DND-41 (cell line): ENCODE measurements at regions not wholly inside any gene's neighbourhood (a gene's known extent, or its start where the extent isn't known, plus 50 kb on each side); places are given as distances from the start of the nearest gene placed in this dataset.

Source experiments
- ATAC-seq: fragments of 200-7000 bp; cut with Tn5 transposase; 3 replicates; pipeline ENCODE4 v1.9.1; 2021; ENCODE audit warnings: low read depth; ENCODE audit not compliant: insufficient read depth
- DNase-seq: peaks from one replicate; pipeline ENCODE4 v3.0.0-alpha.2; 2020
- H2AFZ ChIP-seq: 2 replicates; pipeline ENCODE4 v1.6.0; 2012; ENCODE audit warnings: low read depth, low read length
- H3K27ac ChIP-seq: 2 replicates; pipeline ENCODE4 v1.5.1; 2012; ENCODE audit warnings: low read length, inconsistent platforms
- H3K27me3 ChIP-seq: fragments of 200-600 bp; sonication (generic); 2 replicates; pipeline ENCODE4 v1.6.0; 2012; ENCODE audit warnings: low read length, mild to moderate bottlenecking, inconsistent platforms; ENCODE audit not compliant: insufficient read depth, poor library complexity
- H3K36me3 ChIP-seq: 2 replicates; pipeline ENCODE4 v1.5.1; 2012; ENCODE audit warnings: low read length, inconsistent platforms; ENCODE audit not compliant: insufficient read depth
- H3K4me1 ChIP-seq: 2 replicates; pipeline ENCODE4 v1.5.1; 2012; ENCODE audit warnings: mild to moderate bottlenecking, low read length; ENCODE audit not compliant: insufficient read depth
- H3K4me2 ChIP-seq: 2 replicates; pipeline ENCODE4 v1.6.0; 2012; ENCODE audit warnings: mild to moderate bottlenecking, moderate library complexity, low read length, inconsistent platforms; ENCODE audit not compliant: insufficient read depth
- H3K4me3 ChIP-seq, 2 experiments: fragments of 200-600 bp in 1 of 2; shearing (Covaris generic) in 1 of 2; 2 replicates each; pipeline ENCODE4 v1.5.1; 2012 to 2016; ENCODE audit warnings: inconsistent platforms in 2 of 2, low read length in 2 of 2, mild to moderate bottlenecking in 2 of 2, low read depth in 1 of 2, moderate library complexity in 1 of 2
- H3K79me2 ChIP-seq: 2 replicates; pipeline ENCODE4 v1.6.0; 2012; ENCODE audit warnings: low read length, inconsistent platforms; ENCODE audit not compliant: insufficient read depth
- H3K9ac ChIP-seq: 2 replicates; pipeline ENCODE4 v1.6.0; 2012; ENCODE audit warnings: low read depth, mild to moderate bottlenecking, inconsistent platforms, low read length, moderate library complexity
- H3K9me3 ChIP-seq: 2 replicates; pipeline ENCODE4 v1.5.1; 2012; ENCODE audit warnings: low read length, moderate library complexity, mild to moderate bottlenecking, inconsistent platforms; ENCODE audit not compliant: insufficient read depth, severe bottlenecking
- H4K20me1 ChIP-seq: 2 replicates; pipeline ENCODE4 v1.6.0; 2012; ENCODE audit warnings: low read length; ENCODE audit not compliant: insufficient read depth
- CTCF ChIP-seq: IDR thresholded peaks from 2 replicates; pipeline ENCODE4 v1.5.1; 2012; ENCODE audit warnings: borderline replicate concordance, low read length, moderate library complexity, mild to moderate bottlenecking; ENCODE audit not compliant: poor library complexity, severe bottlenecking; ENCODE audit errors: extremely low read depth
- EZH2 ChIP-seq: IDR thresholded peaks from 3 replicates; pipeline ENCODE4 v1.6.1; 2012; ENCODE audit warnings: borderline replicate concordance, low read depth, mild to moderate bottlenecking, moderate library complexity, low read length, inconsistent platforms; ENCODE audit not compliant: severe bottlenecking

GRCh38 chr6:141041596-141042087, 1091.1 kb upstream of the GJE1 start:
- H3K9me3 ChIP-seq, result no peaks in the 10 kb centered on the region
- H3K4me3 ChIP-seq, result no peak overlapping the region
- H3K27me3 ChIP-seq, result no peaks in the 10 kb centered on the region
- H3K9ac ChIP-seq, result no peak overlapping the region
- H3K4me2 ChIP-seq, result no peak overlapping the region
- TF ChIP-seq EZH2 (no peak), CTCF (no peak)
- no peaks in the 10 kb centered on the region for H3K36me3 ChIP-seq
- DNase-seq (no peak), ATAC-seq (no peak)
- H3K4me1 ChIP-seq, result no peaks in the 10 kb centered on the region
- no peaks in the 10 kb centered on the region for H4K20me1 ChIP-seq
- H3K79me2 ChIP-seq, result no peaks in the 10 kb centered on the region
- no peak overlapping the region for H2AFZ ChIP-seq
- no peak overlapping the region for H3K27ac ChIP-seq

DNA sequence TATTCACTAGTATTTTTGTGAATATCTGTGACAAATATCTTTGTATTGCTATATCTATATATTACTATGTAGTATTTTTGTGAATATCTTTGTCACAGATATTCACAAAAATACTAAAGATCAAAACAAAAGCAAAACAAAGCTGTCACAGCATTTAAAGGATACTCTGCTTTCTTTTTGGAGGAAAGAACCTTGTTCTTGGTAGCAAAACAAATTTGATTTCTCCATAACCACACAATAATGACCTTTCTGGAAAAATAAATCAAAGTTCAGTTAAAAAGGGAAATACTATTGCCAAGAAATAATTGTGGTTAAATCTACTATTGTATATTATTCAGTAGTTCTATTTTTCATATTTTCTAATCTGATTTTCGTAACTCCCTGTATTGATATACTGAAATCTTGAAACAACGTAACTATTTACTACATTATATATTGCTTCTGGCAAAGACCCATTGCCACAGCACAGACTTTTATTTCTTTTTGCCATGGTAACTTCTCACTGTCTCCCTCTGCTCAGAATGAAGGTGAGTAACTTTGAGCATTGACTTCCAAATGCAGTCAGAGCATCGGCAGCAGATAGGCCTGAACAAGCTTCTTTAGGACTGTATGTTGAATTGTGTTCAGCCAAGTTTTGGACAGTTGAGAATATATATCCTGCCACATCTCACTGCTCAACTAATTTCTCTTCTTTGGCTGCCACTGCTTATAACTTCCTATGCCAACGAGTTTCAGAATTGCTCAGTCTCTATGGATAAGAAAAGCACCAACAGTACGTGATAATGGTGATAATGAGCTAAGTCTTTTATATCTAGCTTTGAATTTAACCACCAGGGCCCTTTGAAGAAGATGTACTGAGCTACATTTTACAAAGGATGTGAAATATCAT, 1097.2 kb upstream of the GJE1 start:
- H2AFZ ChIP-seq, result no peak overlapping the region

DNA sequence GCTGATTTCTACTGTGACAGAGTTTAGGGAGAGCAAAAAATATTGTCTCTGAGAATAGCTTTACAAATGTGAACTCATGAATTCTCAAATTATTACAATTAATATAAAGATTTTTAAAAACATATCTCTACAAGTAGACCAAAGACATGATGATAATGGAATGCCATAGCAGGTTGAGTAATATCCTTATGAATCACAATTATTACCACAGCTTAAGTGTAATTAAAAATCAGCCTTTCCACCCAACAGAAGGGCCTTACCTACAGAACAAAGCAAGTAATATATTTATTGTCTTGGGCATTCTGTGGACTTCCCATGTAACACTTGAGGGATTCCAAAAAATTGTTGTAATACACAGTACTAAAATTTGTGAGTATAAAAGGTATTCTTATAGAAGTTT, 1099.6 kb upstream of the GJE1 start:
- Histone ChIP-seq H3K4me2 (no peak overlapping the region), H3K9me3 (no peaks in the 10 kb centered on the region), H3K27ac (no peak overlapping the region), H3K36me3 (no peaks in the 10 kb centered on the region), H3K9ac (no peak overlapping the region), H3K4me1 (no peaks in the 10 kb centered on the region), H2AFZ (no peak overlapping the region), H4K20me1 (no peaks in the 10 kb centered on the region), H3K27me3 (no peaks in the 10 kb centered on the region), H3K79me2 (no peaks in the 10 kb centered on the region), H3K4me3 (no peak overlapping the region)
- TF ChIP-seq EZH2 (no peak), CTCF (no peak)
- ATAC-seq (no peak), DNase-seq (no peak)

More for the DNA sequence above, 1097.2 kb upstream of the GJE1 start:
- ATAC-seq (no peak), DNase-seq (no peak)
- H3K9ac ChIP-seq, result no peak overlapping the region
- H3K4me2 ChIP-seq, result no peak overlapping the region
- H3K27me3 ChIP-seq, result no peaks in the 10 kb centered on the region
- H3K79me2 ChIP-seq, result no peaks in the 10 kb centered on the region
- TF ChIP-seq CTCF, result no peak
- TF ChIP-seq EZH2, result no peak
- no peak overlapping the region for H3K4me3 ChIP-seq
- H3K36me3 ChIP-seq, result no peaks in the 10 kb centered on the region
- H3K9me3 ChIP-seq, result no peaks in the 10 kb centered on the region
- H3K27ac ChIP-seq, result no peak overlapping the region
- H4K20me1 ChIP-seq, result no peaks in the 10 kb centered on the region
- no peaks in the 10 kb centered on the region for H3K4me1 ChIP-seq
